HEK293 (cell line): ENCODE measurements at regions not wholly inside any gene's neighbourhood (a gene's known extent, or its start where the extent isn't known, plus 50 kb on each side); places are given as distances from the start of the nearest gene placed in this dataset.

Experiments
- CTCF ChIA-PET: fragments of 350-600 bp; formaldehyde crosslinking; extraction: SDS; loops from one replicate; lab custom pipeline; 2021; ENCODE audit warnings: antibody characterized with exemption; lab: Yijun Ruan, JAX
- POLR2A ChIA-PET: fragments of 300-600 bp; formaldehyde crosslinking; extraction: SDS; loops from one replicate; lab custom pipeline; 2020; ENCODE audit warnings: antibody characterized with exemption, inconsistent platforms; lab: Yijun Ruan, JAX
- H3K27ac ChIP-seq: fragments of 200-500 bp; sonication (Bioruptor generic); 2 replicates; pipeline ENCODE4 v1.5.1; 2014; ENCODE audit warnings: low read depth, low read length, control low read depth, inconsistent platforms; ENCODE audit errors: extremely low read depth
- H3K36me3 ChIP-seq, 2 experiments: fragments of 200-500 bp in 1 of 2; sonication (Bioruptor generic) in 1 of 2; 1 replicate in 1 of 2; 2 replicates in 1 of 2; pipeline ENCODE4 v1.5.1; 2014 to 2017; ENCODE audit warnings: inconsistent platforms in 2 of 2, low read length in 2 of 2; ENCODE audit not compliant: control insufficient read depth in 2 of 2, insufficient read depth in 1 of 2
- H3K4me1 ChIP-seq: fragments of 200-500 bp; sonication (Bioruptor generic); 2 replicates; pipeline ENCODE4 v1.5.1; 2014; ENCODE audit warnings: mild to moderate bottlenecking, low read length, inconsistent platforms; ENCODE audit not compliant: control insufficient read depth, insufficient read depth
- H3K4me3 ChIP-seq: 2 replicates; pipeline ENCODE4 v1.5.1; 2011; ENCODE audit warnings: low read depth, mild to moderate bottlenecking, control low read depth, low read length, moderate library complexity
- H3K9me3 ChIP-seq: fragments of 200-500 bp; sonication (Bioruptor generic); 2 replicates; pipeline ENCODE4 v1.5.1; 2014; ENCODE audit warnings: low read depth, low read length, inconsistent platforms; ENCODE audit not compliant: control insufficient read depth, insufficient read depth
- BCL11A ChIP-seq: fragments of 450-650 bp; formaldehyde crosslinking; IDR thresholded peaks from 2 replicates; pipeline ENCODE4 v1.5.1; 2016; ENCODE audit warnings: low read depth, missing biosample characterization, missing genetic modification characterization
- GLI4 ChIP-seq: fragments of 450-650 bp; formaldehyde crosslinking; IDR thresholded peaks from 2 replicates; pipeline ENCODE4 v1.5.1; 2016; ENCODE audit warnings: missing biosample characterization, missing genetic modification characterization
- GLIS1 ChIP-seq: fragments of 450-650 bp; formaldehyde crosslinking; IDR thresholded peaks from 2 replicates; pipeline ENCODE4 v1.5.1; 2016; ENCODE audit warnings: missing biosample characterization, missing genetic modification characterization
- PRDM10 ChIP-seq: fragments of 450-650 bp; formaldehyde crosslinking; IDR thresholded peaks from 2 replicates; pipeline ENCODE4 v1.5.1; 2016; ENCODE audit warnings: missing biosample characterization, missing genetic modification characterization
- PRDM4 ChIP-seq: fragments of 450-650 bp; formaldehyde crosslinking; IDR thresholded peaks from 2 replicates; pipeline ENCODE4 v1.5.1; 2017; ENCODE audit warnings: missing biosample characterization, missing genetic modification characterization
- SALL2 ChIP-seq: fragments of 450-650 bp; formaldehyde crosslinking; IDR thresholded peaks from 2 replicates; pipeline ENCODE4 v1.5.0; 2017; ENCODE audit warnings: missing biosample characterization, mild to moderate bottlenecking, missing genetic modification characterization, borderline replicate concordance
- SCRT1 ChIP-seq: fragments of 450-650 bp; formaldehyde crosslinking; IDR thresholded peaks from 2 replicates; pipeline ENCODE4 v1.5.1; 2016; ENCODE audit warnings: missing biosample characterization, missing genetic modification characterization, borderline replicate concordance
- SETDB1 ChIP-seq: IDR thresholded peaks from one replicate; pipeline ENCODE4 v1.6.1; 2017; ENCODE audit warnings: mild to moderate bottlenecking, low read length, moderate library complexity, mixed read lengths; ENCODE audit not compliant: insufficient read length
- YY1 ChIP-seq: fragments of 450-650 bp; formaldehyde crosslinking; IDR thresholded peaks from 2 replicates; pipeline ENCODE4 v1.5.1; 2018; ENCODE audit warnings: missing biosample characterization, missing genetic modification characterization
- ZBTB49 ChIP-seq: fragments of 450-650 bp; formaldehyde crosslinking; IDR thresholded peaks from 2 replicates; pipeline ENCODE4 v1.5.1; 2016; ENCODE audit warnings: missing biosample characterization, missing genetic modification characterization, low read depth
- ZFHX2 ChIP-seq: fragments of 450-650 bp; formaldehyde crosslinking; conservative IDR thresholded peaks from 2 replicates; pipeline ENCODE4 v1.5.1; 2016; ENCODE audit warnings: missing biosample characterization, missing genetic modification characterization
- ZNF132 ChIP-seq: fragments of 450-650 bp; formaldehyde crosslinking; IDR thresholded peaks from 2 replicates; pipeline ENCODE4 v1.5.1; 2017; ENCODE audit warnings: missing biosample characterization, missing genetic modification characterization, borderline replicate concordance
- ZNF302 ChIP-seq: fragments of 450-650 bp; formaldehyde crosslinking; IDR thresholded peaks from 2 replicates; pipeline ENCODE4 v1.5.1; 2016; ENCODE audit warnings: missing biosample characterization, missing genetic modification characterization, low read depth
- ZNF501 ChIP-seq: fragments of 450-650 bp; formaldehyde crosslinking; IDR thresholded peaks from 2 replicates; pipeline ENCODE4 v1.5.1; 2016; ENCODE audit warnings: missing biosample characterization, missing genetic modification characterization
- ZNF510 ChIP-seq: fragments of 450-650 bp; formaldehyde crosslinking; IDR thresholded peaks from 2 replicates; pipeline ENCODE4 v1.5.1; 2018; ENCODE audit warnings: mild to moderate bottlenecking, missing genetic modification characterization, missing biosample characterization; ENCODE audit not compliant: insufficient replicate concordance
- ZNF521 ChIP-seq: fragments of 450-650 bp; formaldehyde crosslinking; IDR thresholded peaks from 2 replicates; pipeline ENCODE4 v1.5.1; 2017; ENCODE audit warnings: missing biosample characterization, mild to moderate bottlenecking, missing genetic modification characterization
- ZNF560 ChIP-seq: fragments of 450-650 bp; formaldehyde crosslinking; IDR thresholded peaks from 2 replicates; pipeline ENCODE4 v1.5.1; 2017; ENCODE audit warnings: missing biosample characterization, missing genetic modification characterization, borderline replicate concordance
- ZNF596 ChIP-seq: fragments of 450-650 bp; IDR thresholded peaks from 2 replicates; pipeline ENCODE4 v1.5.0; 2018; ENCODE audit warnings: missing biosample characterization, mild to moderate bottlenecking, missing genetic modification characterization, moderate library complexity
- ZNF600 ChIP-seq: fragments of 450-650 bp; formaldehyde crosslinking; IDR thresholded peaks from 2 replicates; pipeline ENCODE4 v1.5.1; 2016; ENCODE audit warnings: missing biosample characterization, missing genetic modification characterization
- ZSCAN18 ChIP-seq: fragments of 450-650 bp; formaldehyde crosslinking; IDR thresholded peaks from 2 replicates; pipeline ENCODE4 v1.5.1; 2016; ENCODE audit warnings: missing biosample characterization, missing genetic modification characterization
- ZSCAN5A ChIP-seq: fragments of 450-650 bp; formaldehyde crosslinking; IDR thresholded peaks from 2 replicates; pipeline ENCODE4 v1.5.1; 2016; ENCODE audit warnings: missing biosample characterization, missing genetic modification characterization
- ZXDB ChIP-seq: fragments of 450-650 bp; formaldehyde crosslinking; IDR thresholded peaks from 2 replicates; pipeline ENCODE4 v1.5.1; 2016; ENCODE audit warnings: missing biosample characterization, missing genetic modification characterization

- Histone ChIP-seq H3K27ac (no peak overlapping the region), H3K36me3 (no peaks in the 10 kb centered on the region), H3K4me1 (no peaks in the 10 kb centered on the region), H3K9me3 (no peaks in the 10 kb centered on the region), H3K4me3 (no peak overlapping the region)
- TF ChIP-seq ZNF510 (tag by site-specific recombination): no peak
- TF ChIP-seq ZBTB49: no peak
- TF ChIP-seq SALL2 (tag by site-specific recombination): no peak
- no peak for TF ChIP-seq SCRT1 (tag by site-specific recombination)
- no peak for TF ChIP-seq ZNF596 (tag by site-specific recombination)
- TF ChIP-seq ZNF560 (tag by site-specific recombination): no peak
- no peak for TF ChIP-seq SETDB1
- no peak for TF ChIP-seq ZSCAN18 (tag by site-specific recombination)
- no peak for TF ChIP-seq ZNF132
- TF ChIP-seq ZFHX2 (tag by site-specific recombination): no peak
- no peak for TF ChIP-seq BCL11A (tag by site-specific recombination)
- POLR2A ChIA-PET: no interaction called here
- CTCF ChIA-PET: no interaction called here
Measured at GRCh38 chr4:83850435-83850834, 314.5 kb downstream of the GPAT3 start.

- Histone ChIP-seq H3K4me1 (no peaks in the 10 kb centered on the region), H3K4me3 (no peak overlapping the region), H3K27ac (no peak overlapping the region), H3K9me3 (no peaks in the 10 kb centered on the region), H3K36me3 (no peaks in the 10 kb centered on the region)
- POLR2A ChIA-PET: no interaction called here
- CTCF ChIA-PET: no interaction called here
- TF ChIP-seq PRDM4 (tag by site-specific recombination) (no peak), YY1 (tag by site-specific recombination) (no peak), GLI4 (tag by site-specific recombination) (no peak), GLIS1 (tag by site-specific recombination) (no peak), ZXDB (tag by site-specific recombination) (no peak), ZNF521 (tag by site-specific recombination) (no peak), PRDM10 (tag by site-specific recombination) (no peak), ZNF501 (tag by site-specific recombination) (no peak), ZNF560 (tag by site-specific recombination) (no peak), ZNF600 (no peak), ZNF302 (tag by site-specific recombination) (no peak), ZSCAN5A (tag by site-specific recombination) (no peak)
Measured at GRCh38 chr4:83846193-83846830, 310.4 kb downstream of the GPAT3 start.
